Stimulated activated CD8-positive, alpha-beta memory T cell treated with anti-CD3 and anti-CD28 coated beads, Interleukin-7, amount 100 ng/mL, for 24 hours (primary cell): ENCODE measurements at regions not wholly inside any gene's neighbourhood (a gene's known extent, or its start where the extent isn't known, plus 50 kb on each side); places are given as distances from the start of the nearest gene placed in this dataset.

Source experiments
- DNase-seq: peaks from one replicate; pipeline ENCODE4 v3.0.0-alpha.2; 2020; ENCODE audit warnings: low read depth

DNA sequence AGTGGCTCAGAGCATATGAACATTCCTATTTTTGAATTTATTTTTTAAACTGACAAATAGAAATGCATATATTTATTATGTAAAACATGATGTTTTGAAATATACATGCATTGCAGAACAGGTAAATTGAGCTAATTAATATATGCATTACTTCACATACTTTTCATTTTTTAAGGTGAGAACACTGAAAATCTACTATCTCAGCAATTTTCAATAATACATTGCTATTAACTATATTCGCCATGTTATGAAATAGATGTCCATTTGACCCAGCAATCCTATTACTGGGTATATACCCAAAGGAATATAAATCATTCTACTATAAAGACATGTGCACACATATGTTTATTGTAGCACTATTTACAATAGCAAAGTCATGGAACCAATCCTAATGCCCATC is 717.7 kb upstream of the PIK3C3 start:
- no peak for DNase-seq

GRCh38 chr18:41231681-41232080 is 723.4 kb upstream of the PIK3C3 start:
- DNase-seq = no peak

GRCh38 chr18:41227993-41228392 is 727.0 kb upstream of the PIK3C3 start:
- DNase-seq = no peak

GRCh38 chr18:41226911-41227310 is 728.1 kb upstream of the PIK3C3 start:
- DNase-seq = no peak

- no peak for DNase-seq
These were observed 728.8 kb upstream of the PIK3C3 start for GRCh38 chr18:41226186-41226585.

DNA sequence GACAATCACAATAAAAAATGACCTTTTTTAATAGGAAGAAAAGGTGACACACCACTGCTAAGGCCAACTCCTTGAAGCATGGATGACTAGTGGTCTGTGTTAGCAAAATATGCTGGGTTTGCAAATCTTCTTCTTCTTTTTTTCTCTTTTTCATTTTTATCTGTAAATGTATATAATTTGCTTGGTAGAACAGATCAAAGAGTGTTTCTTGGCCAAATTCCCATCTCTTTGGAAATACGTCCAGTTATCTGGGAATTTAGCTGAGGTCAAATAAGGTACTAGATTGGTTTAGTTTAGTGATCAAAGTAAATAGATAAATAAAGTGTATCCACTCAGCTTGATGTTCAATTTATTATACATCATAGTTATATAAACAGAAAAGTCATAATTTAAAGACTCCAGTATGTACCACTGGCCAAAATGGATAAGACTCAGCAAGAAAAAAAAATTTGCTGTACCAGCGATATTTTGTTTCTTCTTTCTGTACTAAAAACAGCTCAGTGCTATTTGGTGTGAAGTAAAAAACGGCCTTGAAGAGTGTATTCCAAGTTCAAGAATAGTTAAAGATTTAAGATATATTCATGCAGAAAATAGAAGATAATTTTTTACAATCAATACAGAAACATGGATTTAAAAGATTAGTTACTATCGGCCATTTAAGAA is 738.6 kb upstream of the PIK3C3 start:
- DNase-seq = no peak

DNA sequence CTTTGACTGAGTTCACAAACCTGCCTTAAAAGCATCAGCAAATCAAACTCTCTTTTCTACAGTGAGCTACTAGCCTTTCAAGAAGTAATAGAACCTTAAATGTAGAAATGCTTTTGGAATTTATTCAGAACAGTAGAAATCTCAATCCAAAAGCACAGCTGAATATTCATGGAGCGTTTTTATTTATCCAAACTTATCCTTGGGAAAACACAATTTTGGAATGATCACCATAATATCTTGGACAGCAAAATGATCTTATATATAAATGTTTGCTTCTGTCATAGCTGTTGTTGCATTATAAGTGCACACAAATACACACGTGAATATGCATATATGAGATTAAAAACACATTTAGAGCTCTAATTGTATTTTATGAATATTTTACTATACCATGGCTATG is 747.3 kb upstream of the PIK3C3 start:
- DNase-seq = no peak

GRCh38 chr18:41206341-41206830 is 748.6 kb upstream of the PIK3C3 start:
- no peak for DNase-seq

GRCh38 chr18:41199212-41199611 is 755.8 kb upstream of the PIK3C3 start:
- DNase-seq = no peak

DNA sequence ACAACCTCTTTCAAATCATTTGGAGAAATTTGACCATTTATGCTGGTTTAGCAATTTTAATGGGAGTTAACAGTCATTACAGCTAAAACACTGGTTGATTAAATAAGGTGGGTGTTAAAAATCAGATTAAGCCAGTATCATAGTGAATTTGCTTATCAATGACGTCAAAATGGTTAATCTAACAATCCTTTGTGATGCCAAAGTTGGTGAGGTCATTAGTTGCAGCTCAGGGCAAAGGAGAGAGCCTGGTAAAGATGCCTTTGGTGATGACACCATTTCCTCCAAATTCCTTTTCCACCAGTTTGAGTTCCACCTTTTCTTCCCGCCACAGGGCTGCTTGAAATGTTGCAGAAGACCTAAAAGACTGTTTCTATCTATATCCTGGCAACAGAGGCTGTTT is 757.1 kb upstream of the PIK3C3 start:
- no peak for DNase-seq

DNA sequence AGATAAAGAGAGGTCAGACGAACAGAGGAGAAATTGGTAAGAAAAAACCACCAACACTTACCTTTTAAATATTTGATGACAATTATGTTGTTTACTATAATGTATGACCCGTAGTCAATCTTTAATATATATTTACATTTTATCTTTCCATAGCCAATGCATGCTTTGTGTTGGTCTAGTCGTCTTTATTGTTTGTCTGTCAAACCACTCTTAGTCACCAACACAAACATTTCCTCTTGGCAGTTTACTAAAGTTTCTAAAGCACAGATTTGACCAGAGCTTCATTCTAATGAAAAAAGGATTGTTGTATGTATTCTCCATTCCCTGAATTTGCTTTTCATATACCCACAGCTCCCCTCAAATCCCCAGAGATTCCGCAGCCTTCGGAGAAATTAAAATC is 784.7 kb upstream of the PIK3C3 start:
- DNase-seq = no peak

DNA sequence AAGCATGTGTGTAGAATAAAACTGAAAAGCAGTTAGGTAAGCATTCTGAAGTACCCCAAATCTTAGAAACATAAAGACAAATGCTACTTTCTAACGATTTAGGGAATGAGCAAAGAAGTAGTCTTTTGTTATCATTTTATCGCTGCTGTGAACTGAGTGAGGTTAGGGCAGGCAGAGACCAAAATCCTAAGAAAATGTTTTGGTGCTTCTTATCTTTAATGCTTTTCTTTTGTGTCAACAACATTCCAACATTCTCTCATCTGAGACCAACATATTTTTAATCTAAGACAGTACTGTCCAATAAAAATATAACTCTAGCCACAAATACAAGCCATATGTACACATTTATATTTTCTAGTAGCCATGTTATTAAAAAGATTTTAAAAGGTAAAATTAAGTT is 789.4 kb upstream of the PIK3C3 start:
- DNase-seq = no peak

DNA sequence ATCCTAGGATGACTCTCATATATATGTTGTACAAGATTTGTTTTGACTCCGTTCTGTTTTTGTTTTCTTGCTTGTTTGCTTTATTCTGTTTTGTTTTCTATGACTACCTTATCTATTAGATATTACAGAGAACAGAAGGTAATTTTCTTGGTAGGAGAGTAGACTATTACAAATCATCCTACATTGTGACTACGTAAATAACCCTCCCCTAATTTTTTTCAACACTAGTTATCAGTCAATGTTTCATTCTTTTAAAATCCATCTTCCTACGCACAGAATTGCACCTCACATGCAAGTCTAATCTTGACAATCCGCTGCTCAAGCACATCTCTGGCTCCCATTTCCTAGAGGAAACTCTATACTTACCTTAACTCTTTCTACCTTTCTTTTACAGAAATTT is 792.3 kb upstream of the PIK3C3 start:
- no peak for DNase-seq

DNA sequence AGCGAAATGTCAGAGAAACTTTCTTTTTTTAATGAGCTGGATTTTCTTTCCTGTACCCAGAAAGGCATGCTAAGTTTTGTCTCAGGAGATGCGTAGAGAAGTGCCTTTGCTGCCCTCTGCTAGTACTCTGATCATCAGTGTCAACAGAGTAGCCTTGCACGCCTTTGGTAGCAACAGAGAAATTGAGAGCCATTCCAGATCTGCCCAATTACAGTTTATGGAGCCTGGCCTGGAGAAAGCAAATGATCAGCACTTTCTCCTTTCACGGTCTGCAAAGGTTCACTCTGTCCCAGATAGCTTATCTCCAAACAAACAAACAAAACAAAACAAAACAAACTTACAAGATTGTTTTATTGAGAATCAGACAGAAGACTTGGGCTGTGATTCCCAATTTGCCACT is 792.8 kb upstream of the PIK3C3 start:
- DNase-seq = no peak

- no peak for DNase-seq
These were observed 798.9 kb upstream of the PIK3C3 start for GRCh38 chr18:41155910-41156851.

GRCh38 chr18:41155025-41155424 is 800.0 kb upstream of the PIK3C3 start:
- DNase-seq = no peak

DNA sequence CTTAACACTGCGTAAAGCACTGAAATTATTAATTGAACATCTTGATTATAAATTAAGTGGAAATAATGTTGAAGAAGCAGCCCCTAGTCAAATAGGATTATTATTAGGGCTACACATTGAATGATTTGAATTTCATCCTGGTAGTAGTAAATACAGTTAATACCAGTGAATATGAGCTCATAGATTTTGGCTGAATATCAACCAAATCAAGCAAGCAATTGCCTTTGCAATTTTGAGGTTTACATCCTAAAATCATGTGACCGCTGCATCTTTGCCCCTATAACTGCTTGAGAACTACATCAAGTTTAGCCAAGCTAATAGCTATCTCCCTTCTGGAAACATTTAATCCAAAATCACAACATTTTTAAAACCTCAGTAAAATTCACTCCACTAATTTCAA is 801.2 kb upstream of the PIK3C3 start:
- no peak for DNase-seq

DNA sequence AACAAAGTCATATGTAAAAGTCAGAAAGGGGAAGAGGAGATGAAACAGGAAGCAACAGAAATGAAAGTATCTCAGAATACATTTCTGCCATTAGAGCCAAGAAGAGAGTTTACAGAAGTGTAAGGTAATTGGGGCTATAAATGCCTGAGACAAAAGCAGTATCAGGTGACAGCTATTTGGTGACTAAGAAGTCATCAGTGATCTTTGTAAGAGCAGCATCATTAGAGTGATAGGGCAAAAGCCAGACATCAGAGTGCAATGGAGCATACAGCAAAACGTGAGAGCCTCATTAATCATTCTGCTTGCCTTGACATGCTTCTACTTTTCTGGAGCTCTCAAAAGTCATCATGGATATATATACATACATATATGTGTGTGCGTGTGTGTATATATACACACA is 804.7 kb upstream of the PIK3C3 start:
- DNase-seq = no peak

GRCh38 chr18:41146301-41146700 is 808.7 kb upstream of the PIK3C3 start:
- DNase-seq = no peak

DNA sequence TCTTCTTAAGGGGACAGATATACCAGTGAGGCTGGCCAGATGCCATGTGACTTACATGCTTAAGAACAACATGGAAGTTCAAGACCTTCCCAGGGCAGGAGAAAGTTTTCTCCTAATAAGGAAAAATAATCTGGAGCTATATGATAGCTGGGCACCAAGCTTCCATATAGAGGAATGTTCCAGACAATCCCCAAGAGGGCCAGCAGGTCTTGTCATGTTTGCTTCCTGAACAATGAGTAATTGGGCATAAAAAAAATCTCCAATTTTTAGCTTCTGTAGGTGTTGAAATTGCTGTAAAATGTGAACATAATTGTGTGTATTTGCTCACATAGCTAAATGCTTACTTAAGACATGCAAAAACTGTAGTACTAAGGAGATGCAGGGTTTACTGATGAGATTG is 809.5 kb upstream of the PIK3C3 start:
- DNase-seq = no peak

- no peak for DNase-seq
These were observed 810.6 kb upstream of the PIK3C3 start for GRCh38 chr18:41144441-41144840.

DNA sequence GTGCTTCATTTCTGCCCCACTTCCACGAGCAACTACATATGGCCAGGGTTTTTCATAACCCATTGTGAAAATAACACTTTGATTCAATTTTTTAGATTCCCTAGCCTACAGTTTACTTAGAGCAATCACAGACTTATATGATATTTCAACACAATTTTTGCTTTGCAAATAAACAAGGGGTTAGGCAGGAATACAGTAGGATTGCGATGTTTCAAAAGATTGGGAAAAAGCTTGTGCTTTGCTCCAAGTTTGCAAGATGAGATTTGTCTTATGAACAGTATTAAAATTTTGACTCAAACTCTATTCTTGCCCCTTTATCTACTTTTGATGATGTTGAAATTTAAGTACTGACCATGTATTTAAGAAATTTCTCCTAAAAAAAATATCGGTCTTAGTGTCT is 814.5 kb upstream of the PIK3C3 start:
- no peak for DNase-seq

DNA sequence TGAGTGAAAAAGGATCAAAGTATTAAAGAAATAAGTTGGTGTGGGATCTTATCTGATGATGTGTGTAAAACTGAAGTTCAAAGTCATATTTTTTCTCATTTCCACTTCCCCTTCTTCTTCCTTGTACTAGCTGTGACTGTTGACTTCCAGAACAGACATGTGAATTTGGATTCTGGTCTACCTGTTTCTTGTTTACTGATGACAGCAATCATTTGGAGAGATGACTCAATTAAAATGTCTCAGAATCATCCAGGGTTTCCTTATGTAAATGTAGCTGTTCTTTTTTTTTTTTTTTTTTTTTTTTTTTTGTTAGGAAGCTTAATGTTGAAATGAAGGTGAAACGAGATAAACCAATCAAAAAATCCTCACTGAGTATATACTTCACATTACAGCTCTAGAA is 819.9 kb upstream of the PIK3C3 start:
- DNase-seq = no peak
